HEK293 (cell line): ENCODE measurements at regions not wholly inside any gene's neighbourhood (a gene's known extent, or its start where the extent isn't known, plus 50 kb on each side); places are given as distances from the start of the nearest gene placed in this dataset.

Experiments
- ZEB2 ChIP-seq: fragments of 450-650 bp; formaldehyde crosslinking; IDR thresholded peaks from 2 replicates; pipeline ENCODE4 v1.5.1; 2016; ENCODE audit warnings: missing biosample characterization, missing genetic modification characterization
- ZNF19 ChIP-seq: fragments of 450-650 bp; formaldehyde crosslinking; IDR thresholded peaks from 2 replicates; pipeline ENCODE4; 2016; ENCODE audit warnings: missing biosample characterization, missing genetic modification characterization, low read depth
- ZNF221 ChIP-seq: fragments of 450-650 bp; formaldehyde crosslinking; IDR thresholded peaks from 2 replicates; pipeline ENCODE4 v1.5.1; 2017; ENCODE audit warnings: missing biosample characterization, missing genetic modification characterization, borderline replicate concordance
- ZNF24 ChIP-seq: fragments of 450-650 bp; formaldehyde crosslinking; IDR thresholded peaks from 2 replicates; pipeline ENCODE4 v1.5.1; 2016; ENCODE audit warnings: missing biosample characterization, missing genetic modification characterization
- ZNF248 ChIP-seq: fragments of 450-650 bp; formaldehyde crosslinking; IDR thresholded peaks from 2 replicates; pipeline ENCODE4 v1.5.1; 2017; ENCODE audit warnings: missing biosample characterization, missing genetic modification characterization
- ZNF792 ChIP-seq: fragments of 450-650 bp; formaldehyde crosslinking; IDR thresholded peaks from 2 replicates; pipeline ENCODE4 v1.5.1; 2016; ENCODE audit warnings: missing biosample characterization, missing genetic modification characterization
- TF ChIP-seq, protein P1 (sequence below): fragments of 450-650 bp; formaldehyde crosslinking; IDR thresholded peaks from 2 replicates; pipeline ENCODE4 v1.5.1; 2016; ENCODE audit warnings: missing biosample characterization, missing genetic modification characterization
- TF ChIP-seq, protein P2 (sequence below): fragments of 450-650 bp; formaldehyde crosslinking; IDR thresholded peaks from 2 replicates; pipeline ENCODE4 v1.5.1; 2016; ENCODE audit warnings: missing biosample characterization, missing genetic modification characterization
- TF ChIP-seq, protein P3 (sequence below): fragments of 450-650 bp; formaldehyde crosslinking; IDR thresholded peaks from 2 replicates; pipeline ENCODE4 v1.5.1; 2016; ENCODE audit warnings: missing biosample characterization, missing genetic modification characterization, borderline replicate concordance
- TF ChIP-seq, protein P4 (sequence below): fragments of 450-650 bp; formaldehyde crosslinking; IDR thresholded peaks from 2 replicates; pipeline ENCODE4 v1.5.1; 2016; ENCODE audit warnings: missing biosample characterization, missing genetic modification characterization
- TF ChIP-seq, protein P5 (sequence below): fragments of 450-650 bp; formaldehyde crosslinking; IDR thresholded peaks from 2 replicates; pipeline ENCODE4 v1.5.1; 2016; ENCODE audit warnings: missing biosample characterization, missing genetic modification characterization, low read depth

DNA sequence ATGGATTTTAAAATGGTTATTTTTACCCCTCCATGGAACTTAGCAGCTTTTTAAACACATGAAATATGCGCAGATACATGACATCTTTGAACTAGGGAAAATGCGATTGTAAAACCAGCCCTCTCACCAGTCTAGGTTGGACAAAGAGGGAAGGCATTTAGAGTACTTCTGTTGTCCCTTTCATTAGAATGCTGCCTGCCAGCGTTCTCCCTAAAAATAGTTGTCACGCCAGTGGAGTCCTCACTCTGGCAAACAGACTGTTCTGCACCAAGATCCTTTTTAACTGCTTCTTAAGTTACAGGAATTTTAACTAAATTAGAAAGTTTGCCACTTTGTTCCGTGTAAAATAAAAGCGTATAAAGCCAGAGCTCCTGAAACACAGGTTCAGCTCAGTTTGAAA lies 295.3 kb downstream of the VPS13C start:
- TF ChIP-seq ZNF792 (tag by site-specific recombination) (no peak), ZNF24 (no peak), ZEB2 (tag by site-specific recombination) (no peak), ZNF221 (no peak), ZNF19 (tag by site-specific recombination) (no peak), ZNF248 (tag by site-specific recombination) (no peak)
- TF ChIP-seq, protein P1, sequence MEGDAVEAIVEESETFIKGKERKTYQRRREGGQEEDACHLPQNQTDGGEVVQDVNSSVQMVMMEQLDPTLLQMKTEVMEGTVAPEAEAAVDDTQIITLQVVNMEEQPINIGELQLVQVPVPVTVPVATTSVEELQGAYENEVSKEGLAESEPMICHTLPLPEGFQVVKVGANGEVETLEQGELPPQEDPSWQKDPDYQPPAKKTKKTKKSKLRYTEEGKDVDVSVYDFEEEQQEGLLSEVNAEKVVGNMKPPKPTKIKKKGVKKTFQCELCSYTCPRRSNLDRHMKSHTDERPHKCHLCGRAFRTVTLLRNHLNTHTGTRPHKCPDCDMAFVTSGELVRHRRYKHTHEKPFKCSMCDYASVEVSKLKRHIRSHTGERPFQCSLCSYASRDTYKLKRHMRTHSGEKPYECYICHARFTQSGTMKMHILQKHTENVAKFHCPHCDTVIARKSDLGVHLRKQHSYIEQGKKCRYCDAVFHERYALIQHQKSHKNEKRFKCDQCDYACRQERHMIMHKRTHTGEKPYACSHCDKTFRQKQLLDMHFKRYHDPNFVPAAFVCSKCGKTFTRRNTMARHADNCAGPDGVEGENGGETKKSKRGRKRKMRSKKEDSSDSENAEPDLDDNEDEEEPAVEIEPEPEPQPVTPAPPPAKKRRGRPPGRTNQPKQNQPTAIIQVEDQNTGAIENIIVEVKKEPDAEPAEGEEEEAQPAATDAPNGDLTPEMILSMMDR: no peak
- TF ChIP-seq, protein P2, sequence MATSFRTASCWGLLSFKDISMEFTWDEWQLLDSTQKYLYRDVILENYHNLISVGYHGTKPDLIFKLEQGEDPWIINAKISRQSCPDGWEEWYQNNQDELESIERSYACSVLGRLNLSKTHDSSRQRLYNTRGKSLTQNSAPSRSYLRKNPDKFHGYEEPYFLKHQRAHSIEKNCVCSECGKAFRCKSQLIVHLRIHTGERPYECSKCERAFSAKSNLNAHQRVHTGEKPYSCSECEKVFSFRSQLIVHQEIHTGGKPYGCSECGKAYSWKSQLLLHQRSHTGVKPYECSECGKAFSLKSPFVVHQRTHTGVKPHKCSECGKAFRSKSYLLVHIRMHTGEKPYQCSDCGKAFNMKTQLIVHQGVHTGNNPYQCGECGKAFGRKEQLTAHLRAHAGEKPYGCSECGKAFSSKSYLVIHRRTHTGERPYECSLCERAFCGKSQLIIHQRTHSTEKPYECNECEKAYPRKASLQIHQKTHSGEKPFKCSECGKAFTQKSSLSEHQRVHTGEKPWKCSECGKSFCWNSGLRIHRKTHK: no peak
- TF ChIP-seq, protein P3, sequence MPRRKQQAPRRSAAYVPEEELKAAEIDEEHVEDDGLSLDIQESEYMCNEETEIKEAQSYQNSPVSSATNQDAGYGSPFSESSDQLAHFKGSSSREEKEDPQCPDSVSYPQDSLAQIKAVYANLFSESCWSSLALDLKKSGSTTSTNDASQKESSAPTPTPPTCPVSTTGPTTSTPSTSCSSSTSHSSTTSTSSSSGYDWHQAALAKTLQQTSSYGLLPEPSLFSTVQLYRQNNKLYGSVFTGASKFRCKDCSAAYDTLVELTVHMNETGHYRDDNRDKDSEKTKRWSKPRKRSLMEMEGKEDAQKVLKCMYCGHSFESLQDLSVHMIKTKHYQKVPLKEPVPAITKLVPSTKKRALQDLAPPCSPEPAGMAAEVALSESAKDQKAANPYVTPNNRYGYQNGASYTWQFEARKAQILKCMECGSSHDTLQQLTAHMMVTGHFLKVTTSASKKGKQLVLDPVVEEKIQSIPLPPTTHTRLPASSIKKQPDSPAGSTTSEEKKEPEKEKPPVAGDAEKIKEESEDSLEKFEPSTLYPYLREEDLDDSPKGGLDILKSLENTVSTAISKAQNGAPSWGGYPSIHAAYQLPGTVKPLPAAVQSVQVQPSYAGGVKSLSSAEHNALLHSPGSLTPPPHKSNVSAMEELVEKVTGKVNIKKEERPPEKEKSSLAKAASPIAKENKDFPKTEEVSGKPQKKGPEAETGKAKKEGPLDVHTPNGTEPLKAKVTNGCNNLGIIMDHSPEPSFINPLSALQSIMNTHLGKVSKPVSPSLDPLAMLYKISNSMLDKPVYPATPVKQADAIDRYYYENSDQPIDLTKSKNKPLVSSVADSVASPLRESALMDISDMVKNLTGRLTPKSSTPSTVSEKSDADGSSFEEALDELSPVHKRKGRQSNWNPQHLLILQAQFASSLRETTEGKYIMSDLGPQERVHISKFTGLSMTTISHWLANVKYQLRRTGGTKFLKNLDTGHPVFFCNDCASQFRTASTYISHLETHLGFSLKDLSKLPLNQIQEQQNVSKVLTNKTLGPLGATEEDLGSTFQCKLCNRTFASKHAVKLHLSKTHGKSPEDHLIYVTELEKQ (tag by site-specific recombination): no peak
- TF ChIP-seq, protein P4, sequence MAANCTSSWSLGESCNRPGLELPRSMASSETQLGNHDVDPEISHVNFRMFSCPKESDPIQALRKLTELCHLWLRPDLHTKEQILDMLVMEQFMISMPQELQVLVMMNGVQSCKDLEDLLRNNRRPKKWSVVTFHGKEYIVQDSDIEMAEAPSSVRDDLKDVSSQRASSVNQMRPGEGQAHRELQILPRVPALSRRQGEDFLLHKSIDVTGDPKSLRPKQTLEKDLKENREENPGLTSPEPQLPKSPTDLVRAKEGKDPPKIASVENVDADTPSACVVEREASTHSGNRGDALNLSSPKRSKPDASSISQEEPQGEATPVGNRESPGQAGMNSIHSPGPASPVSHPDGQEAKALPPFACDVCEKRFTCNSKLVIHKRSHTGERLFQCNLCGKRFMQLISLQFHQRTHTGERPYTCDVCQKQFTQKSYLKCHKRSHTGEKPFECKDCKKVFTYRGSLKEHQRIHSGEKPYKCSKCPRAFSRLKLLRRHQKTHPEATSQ: no peak
- TF ChIP-seq, protein P5, sequence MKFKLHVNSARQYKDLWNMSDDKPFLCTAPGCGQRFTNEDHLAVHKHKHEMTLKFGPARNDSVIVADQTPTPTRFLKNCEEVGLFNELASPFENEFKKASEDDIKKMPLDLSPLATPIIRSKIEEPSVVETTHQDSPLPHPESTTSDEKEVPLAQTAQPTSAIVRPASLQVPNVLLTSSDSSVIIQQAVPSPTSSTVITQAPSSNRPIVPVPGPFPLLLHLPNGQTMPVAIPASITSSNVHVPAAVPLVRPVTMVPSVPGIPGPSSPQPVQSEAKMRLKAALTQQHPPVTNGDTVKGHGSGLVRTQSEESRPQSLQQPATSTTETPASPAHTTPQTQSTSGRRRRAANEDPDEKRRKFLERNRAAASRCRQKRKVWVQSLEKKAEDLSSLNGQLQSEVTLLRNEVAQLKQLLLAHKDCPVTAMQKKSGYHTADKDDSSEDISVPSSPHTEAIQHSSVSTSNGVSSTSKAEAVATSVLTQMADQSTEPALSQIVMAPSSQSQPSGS: no peak
